ENCODE measurements at regions not wholly inside any gene's neighbourhood (a gene's known extent, or its start where the extent isn't known, plus 50 kb on each side); places are given as distances from the start of the nearest gene placed in this dataset.

GRCh38 chr2:224210286-224211180, 171.4 kb upstream of the SERPINE2 start:
- no peak for DNase-seq

- DNase-seq = no peak
Measured at GRCh38 chr2:224209555-224210285, 170.6 kb upstream of the SERPINE2 start.

GRCh38 chr2:224208443-224208842, 169.4 kb upstream of the SERPINE2 start:
- no peak for DNase-seq

GRCh38 chr2:224208007-224208406, 168.9 kb upstream of the SERPINE2 start:
- no peak for DNase-seq

GRCh38 chr2:224206816-224207215, 167.7 kb upstream of the SERPINE2 start:
- DNase-seq = no peak

GRCh38 chr2:224202281-224202865, 163.3 kb upstream of the SERPINE2 start:
- no peak for DNase-seq

GRCh38 chr2:224198436-224198835, 159.3 kb upstream of the SERPINE2 start:
- DNase-seq = no peak

GRCh38 chr2:224196810-224197209, 157.7 kb upstream of the SERPINE2 start:
- DNase-seq = no peak

GRCh38 chr2:224195925-224196571, 157.0 kb upstream of the SERPINE2 start:
- DNase-seq = no peak

GRCh38 chr2:224194161-224194560, 155.1 kb upstream of the SERPINE2 start:
- DNase-seq = no peak

GRCh38 chr2:224191465-224191864, 152.4 kb upstream of the SERPINE2 start:
- DNase-seq = no peak

GRCh38 chr2:224190936-224191270, 151.8 kb upstream of the SERPINE2 start:
- no peak for DNase-seq

- no peak for DNase-seq
Measured at GRCh38 chr2:224190234-224190935, 151.3 kb upstream of the SERPINE2 start.

- no peak for DNase-seq
Measured at GRCh38 chr2:224187220-224187619, 148.1 kb upstream of the SERPINE2 start.

- DNase-seq = no peak
Measured at GRCh38 chr2:224185023-224185601, 146.0 kb upstream of the SERPINE2 start.

GRCh38 chr2:224183086-224183485, 144.0 kb upstream of the SERPINE2 start:
- no peak for DNase-seq

- no peak for DNase-seq
Measured at GRCh38 chr2:224182498-224182897, 143.4 kb upstream of the SERPINE2 start.

GRCh38 chr2:224181534-224182155, 142.6 kb upstream of the SERPINE2 start:
- no peak for DNase-seq

GRCh38 chr2:224180810-224181209, 141.7 kb upstream of the SERPINE2 start:
- DNase-seq = no peak

- DNase-seq = no peak
Measured at GRCh38 chr2:224178056-224178455, 139.0 kb upstream of the SERPINE2 start.

- DNase-seq = no peak
Measured at GRCh38 chr2:224175538-224175937, 136.5 kb upstream of the SERPINE2 start.

- no peak for DNase-seq
Measured at GRCh38 chr2:224174990-224175389, 135.9 kb upstream of the SERPINE2 start.

Data from stimulated activated naive CD4-positive, alpha-beta T cell (primary cell).